HEK293 (cell line): ENCODE measurements at regions not wholly inside any gene's neighbourhood (a gene's known extent, or its start where the extent isn't known, plus 50 kb on each side); places are given as distances from the start of the nearest gene placed in this dataset.

ENCODE experiments used
- HIC1 ChIP-seq: fragments of 450-650 bp; formaldehyde crosslinking; IDR thresholded peaks from 2 replicates; pipeline ENCODE4 v1.5.1; 2016; ENCODE audit warnings: missing biosample characterization, missing genetic modification characterization
- INSM2 ChIP-seq: fragments of 450-650 bp; formaldehyde crosslinking; IDR thresholded peaks from 2 replicates; pipeline ENCODE4 v1.5.1; 2016; ENCODE audit warnings: missing biosample characterization, missing genetic modification characterization
- MYNN ChIP-seq: fragments of 450-650 bp; formaldehyde crosslinking; IDR thresholded peaks from 2 replicates; pipeline ENCODE4 v1.5.1; 2016; ENCODE audit warnings: missing biosample characterization, missing genetic modification characterization, borderline replicate concordance
- SCRT2 ChIP-seq: fragments of 450-650 bp; formaldehyde crosslinking; IDR thresholded peaks from 2 replicates; pipeline ENCODE4 v1.5.1; 2016; ENCODE audit warnings: missing biosample characterization, missing genetic modification characterization
- ZBTB1 ChIP-seq: fragments of 450-650 bp; formaldehyde crosslinking; IDR thresholded peaks from 2 replicates; pipeline ENCODE4 v1.5.1; 2016; ENCODE audit warnings: missing biosample characterization, missing genetic modification characterization
- ZBTB21 ChIP-seq: fragments of 450-650 bp; formaldehyde crosslinking; IDR thresholded peaks from 2 replicates; pipeline ENCODE4 v1.5.1; 2017; ENCODE audit warnings: missing biosample characterization, missing genetic modification characterization
- ZFP3 ChIP-seq: fragments of 450-650 bp; formaldehyde crosslinking; IDR thresholded peaks from 2 replicates; pipeline ENCODE4 v1.5.1; 2016; ENCODE audit warnings: low read depth, missing biosample characterization, missing genetic modification characterization
- ZNF121 ChIP-seq: fragments of 450-650 bp; formaldehyde crosslinking; IDR thresholded peaks from 2 replicates; pipeline ENCODE4 v1.5.1; 2016; ENCODE audit warnings: missing biosample characterization, missing genetic modification characterization
- ZNF169 ChIP-seq: fragments of 450-650 bp; formaldehyde crosslinking; IDR thresholded peaks from 2 replicates; pipeline ENCODE4 v1.5.1; 2016; ENCODE audit warnings: missing biosample characterization, missing genetic modification characterization
- ZNF174 ChIP-seq: fragments of 450-650 bp; formaldehyde crosslinking; IDR thresholded peaks from 2 replicates; pipeline ENCODE4 v1.5.0; 2017; ENCODE audit warnings: missing biosample characterization, mild to moderate bottlenecking, missing genetic modification characterization
- ZNF2 ChIP-seq: fragments of 450-650 bp; formaldehyde crosslinking; IDR thresholded peaks from 2 replicates; pipeline ENCODE4 v1.5.1; 2016; ENCODE audit warnings: missing biosample characterization, missing genetic modification characterization
- ZNF202 ChIP-seq: fragments of 450-650 bp; formaldehyde crosslinking; IDR thresholded peaks from 2 replicates; pipeline ENCODE4 v1.5.1; 2016; ENCODE audit warnings: missing biosample characterization, missing genetic modification characterization, borderline replicate concordance
- ZNF223 ChIP-seq: fragments of 450-650 bp; formaldehyde crosslinking; IDR thresholded peaks from 2 replicates; pipeline ENCODE4 v1.5.1; 2016; ENCODE audit warnings: missing biosample characterization, missing genetic modification characterization
- ZNF274 ChIP-seq, 2 experiments: fragments of 200-500 bp in 1 of 2; fragments of 450-650 bp in 1 of 2; sonication (Bioruptor generic) in 1 of 2; formaldehyde crosslinking in 1 of 2; IDR thresholded peaks; 2 replicates each; pipeline versions ENCODE4 v1.5.1 to v1.6.1; 2014 to 2016; ENCODE audit warnings: borderline replicate concordance in 1 of 2, inconsistent platforms in 1 of 2, low read length in 1 of 2, missing biosample characterization in 1 of 2, missing genetic modification characterization in 1 of 2
- ZNF335 ChIP-seq: fragments of 450-650 bp; formaldehyde crosslinking; conservative IDR thresholded peaks from 2 replicates; pipeline ENCODE4 v1.5.1; 2016; ENCODE audit warnings: missing biosample characterization, missing genetic modification characterization
- ZNF398 ChIP-seq: fragments of 450-650 bp; formaldehyde crosslinking; IDR thresholded peaks from 2 replicates; pipeline ENCODE4 v1.5.1; 2017; ENCODE audit warnings: missing biosample characterization, missing genetic modification characterization
- ZNF416 ChIP-seq: fragments of 450-650 bp; formaldehyde crosslinking; IDR thresholded peaks from 2 replicates; pipeline ENCODE4 v1.5.1; 2016; ENCODE audit warnings: missing biosample characterization, missing genetic modification characterization
- ZNF501 ChIP-seq: fragments of 450-650 bp; formaldehyde crosslinking; IDR thresholded peaks from 2 replicates; pipeline ENCODE4 v1.5.1; 2016; ENCODE audit warnings: missing biosample characterization, missing genetic modification characterization
- ZNF518A ChIP-seq: fragments of 450-650 bp; formaldehyde crosslinking; conservative IDR thresholded peaks from 2 replicates; pipeline ENCODE4 v1.5.1; 2016; ENCODE audit warnings: low read depth, missing biosample characterization, missing genetic modification characterization
- ZNF600 ChIP-seq: fragments of 450-650 bp; formaldehyde crosslinking; IDR thresholded peaks from 2 replicates; pipeline ENCODE4 v1.5.1; 2016; ENCODE audit warnings: missing biosample characterization, missing genetic modification characterization
- ZNF654 ChIP-seq: fragments of 450-650 bp; formaldehyde crosslinking; IDR thresholded peaks from 2 replicates; pipeline ENCODE4 v1.5.1; 2016; ENCODE audit warnings: low read depth, missing biosample characterization, missing genetic modification characterization
- ZNF660 ChIP-seq: fragments of 450-650 bp; IDR thresholded peaks from 2 replicates; pipeline ENCODE4 v1.5.1; 2018; ENCODE audit warnings: missing biosample characterization, mild to moderate bottlenecking, missing genetic modification characterization
- ZNF701 ChIP-seq: fragments of 450-650 bp; formaldehyde crosslinking; IDR thresholded peaks from 2 replicates; pipeline ENCODE4 v1.5.1; 2016; ENCODE audit warnings: missing biosample characterization, missing genetic modification characterization
- TF ChIP-seq, protein P1 (sequence below): fragments of 450-650 bp; formaldehyde crosslinking; IDR thresholded peaks from 2 replicates; pipeline ENCODE4 v1.5.1; 2016; ENCODE audit warnings: missing biosample characterization, missing genetic modification characterization

DNA sequence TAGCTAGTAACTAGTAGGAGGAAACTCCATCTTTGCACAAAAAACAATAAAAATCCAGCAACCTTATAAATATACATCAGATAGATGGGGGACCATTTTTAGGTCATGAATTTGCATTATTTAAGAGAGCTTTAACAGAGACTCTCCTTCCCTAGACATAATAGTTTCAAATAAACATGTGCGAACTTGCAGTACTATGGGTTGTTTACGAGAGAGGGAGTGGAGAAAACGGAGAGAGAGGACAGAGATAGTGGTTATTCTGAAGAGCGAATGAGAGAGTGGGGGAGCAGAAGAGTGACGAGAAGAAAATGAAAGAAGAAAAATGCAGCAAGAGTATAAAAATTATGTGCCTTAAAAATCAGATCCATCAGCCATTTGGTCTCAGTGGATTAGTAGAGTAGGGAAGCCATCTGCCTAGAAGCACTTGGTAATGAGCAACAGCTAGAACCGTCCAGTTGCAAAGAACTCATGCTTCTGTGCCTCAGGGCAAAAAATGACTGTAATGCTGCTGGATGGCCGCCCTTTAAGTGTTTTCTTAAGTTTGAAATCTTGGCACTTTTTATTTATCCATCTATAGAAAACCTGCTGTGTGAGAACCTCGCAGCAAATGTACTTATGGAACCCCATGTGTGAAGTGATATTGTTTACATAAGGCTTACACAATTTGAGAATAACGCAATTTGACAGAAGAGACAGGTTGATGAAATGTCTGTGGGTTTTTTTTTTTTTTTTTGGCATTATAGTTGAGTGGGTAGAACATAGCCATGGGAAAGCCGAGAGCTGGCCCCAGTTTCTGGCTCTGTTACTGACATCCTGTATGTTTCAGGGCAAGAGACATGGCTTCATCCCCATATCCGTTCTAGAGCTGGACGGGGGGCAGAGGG lies 95.6 kb upstream of the ZNF608 start (continued):
- TF ChIP-seq SCRT2 (tag by site-specific recombination) (peak; percentile 88), ZNF660 (tag by site-specific recombination) (no peak), ZFP3 (no peak), ZNF174 (tag by site-specific recombination) (no peak), ZNF398 (tag by site-specific recombination) (peak; percentile 47; the same call in 1 of the 2 replicates), ZBTB1 (tag by site-specific recombination) (no peak), ZNF701 (tag by site-specific recombination) (no peak), ZNF223 (tag by site-specific recombination) (no peak), ZNF202 (tag by site-specific recombination) (no peak), ZNF274 (IDR thresholded peaks at IDR 0.05; ENCODE audit: low read length) (no peak), ZNF274 (tag by site-specific recombination; IDR thresholded peaks at IDR 0.05; ENCODE audit: borderline replicate concordance) (no peak), ZNF654 (tag by site-specific recombination) (no peak), MYNN (tag by site-specific recombination) (no peak), HIC1 (tag by site-specific recombination) (no peak), INSM2 (tag by site-specific recombination) (no peak), ZBTB21 (tag by site-specific recombination) (no peak), ZNF501 (no peak), ZNF518A (tag by site-specific recombination) (0 out of 2 replicates have a peak, but pooled peaks have one; percentile 20), ZNF600 (tag by site-specific recombination) (no peak), ZNF169 (tag by site-specific recombination) (no peak), ZNF121 (tag by site-specific recombination) (no peak), ZNF335 (tag by site-specific recombination) (0 out of 2 replicates have a peak, but pooled peaks have one; percentile 39), ZNF416 (tag by site-specific recombination) (no peak), ZNF2 (tag by site-specific recombination) (no peak)
- TF ChIP-seq, protein P1, sequence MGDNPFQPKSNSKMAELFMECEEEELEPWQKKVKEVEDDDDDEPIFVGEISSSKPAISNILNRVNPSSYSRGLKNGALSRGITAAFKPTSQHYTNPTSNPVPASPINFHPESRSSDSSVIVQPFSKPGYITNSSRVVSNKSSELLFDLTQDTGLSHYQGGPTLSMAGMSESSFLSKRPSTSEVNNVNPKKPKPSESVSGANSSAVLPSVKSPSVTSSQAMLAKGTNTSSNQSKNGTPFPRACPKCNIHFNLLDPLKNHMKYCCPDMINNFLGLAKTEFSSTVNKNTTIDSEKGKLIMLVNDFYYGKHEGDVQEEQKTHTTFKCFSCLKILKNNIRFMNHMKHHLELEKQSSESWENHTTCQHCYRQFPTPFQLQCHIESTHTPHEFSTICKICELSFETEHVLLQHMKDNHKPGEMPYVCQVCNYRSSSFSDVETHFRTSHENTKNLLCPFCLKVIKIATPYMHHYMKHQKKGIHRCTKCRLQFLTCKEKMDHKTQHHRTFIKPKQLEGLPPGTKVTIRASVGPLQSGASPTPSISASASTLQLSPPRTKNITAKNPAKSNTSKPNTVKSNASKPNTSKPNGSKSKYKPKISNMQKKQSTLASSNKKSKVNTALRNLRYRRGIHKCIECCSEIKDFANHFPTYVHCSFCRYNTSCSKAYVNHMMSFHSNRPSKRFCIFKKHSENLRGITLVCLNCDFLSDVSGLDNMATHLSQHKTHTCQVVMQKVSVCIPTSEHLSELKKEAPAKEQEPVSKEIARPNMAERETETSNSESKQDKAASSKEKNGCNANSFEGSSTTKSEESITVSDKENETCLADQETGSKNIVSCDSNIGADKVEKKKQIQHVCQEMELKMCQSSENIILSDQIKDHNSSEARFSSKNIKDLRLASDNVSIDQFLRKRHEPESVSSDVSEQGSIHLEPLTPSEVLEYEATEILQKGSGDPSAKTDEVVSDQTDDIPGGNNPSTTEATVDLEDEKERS (tag by site-specific recombination) = no peak
